Kidney capillary endothelial cell (primary cell): ENCODE measurements at regions not wholly inside any gene's neighbourhood (a gene's known extent, or its start where the extent isn't known, plus 50 kb on each side); places are given as distances from the start of the nearest gene placed in this dataset.
"Not testable (repeated sequence)": the region's sequence is repeated elsewhere in the genome, so short reads cannot be mapped to it uniquely, and the experiment has no call there.

Experiments used
- DNase-seq: peaks from one replicate; pipeline ENCODE4 v3.0.0-alpha.2; 2018; ENCODE audit warnings: low spot score

- no peak for DNase-seq
These were observed 254.6 kb downstream of the C12orf75 start for GRCh38 chr12:105585107-105585506.

GRCh38 chr12:105587237-105587636 is 256.7 kb downstream of the C12orf75 start:
- DNase-seq, result peak; percentile 21

- no peak for DNase-seq
These were observed 257.6 kb downstream of the C12orf75 start for GRCh38 chr12:105588106-105588505.

GRCh38 chr12:105590571-105590970 is 260.1 kb downstream of the C12orf75 start:
- DNase-seq, result no peak

GRCh38 chr12:105595440-105595839 is 264.9 kb downstream of the C12orf75 start:
- no peak for DNase-seq

GRCh38 chr12:105596731-105597130 is 266.2 kb downstream of the C12orf75 start:
- DNase-seq, result no peak

- no peak for DNase-seq
These were observed 267.5 kb downstream of the C12orf75 start for GRCh38 chr12:105598031-105598430.

GRCh38 chr12:105600911-105601545 is 270.5 kb downstream of the C12orf75 start:
- DNase-seq, result no peak

GRCh38 chr12:105602312-105602711 is 271.8 kb downstream of the C12orf75 start:
- DNase-seq, result not testable (repeated sequence)

GRCh38 chr12:105604281-105604680 is 273.8 kb downstream of the C12orf75 start:
- not testable (repeated sequence) for DNase-seq

- not testable (repeated sequence) for DNase-seq
These were observed 276.1 kb downstream of the C12orf75 start for GRCh38 chr12:105606613-105607012.

- DNase-seq, result not testable (repeated sequence)
These were observed 278.5 kb downstream of the C12orf75 start for GRCh38 chr12:105609001-105609400.

GRCh38 chr12:105610459-105610858 is 280.0 kb downstream of the C12orf75 start:
- DNase-seq, result no peak

GRCh38 chr12:105611340-105611739 is 280.8 kb downstream of the C12orf75 start:
- no peak for DNase-seq

- DNase-seq, result no peak
These were observed 282.8 kb downstream of the C12orf75 start for GRCh38 chr12:105613269-105613668.

GRCh38 chr12:105613887-105614286 is 283.4 kb downstream of the C12orf75 start:
- DNase-seq, result no peak

- DNase-seq, result no peak
These were observed 286.6 kb downstream of the C12orf75 start for GRCh38 chr12:105616971-105617540.

- DNase-seq, result no peak
These were observed 291.7 kb downstream of the C12orf75 start for GRCh38 chr12:105622220-105622619.

GRCh38 chr12:105622846-105623736 is 292.6 kb downstream of the C12orf75 start:
- no peak for DNase-seq

- no peak for DNase-seq
These were observed 296.2 kb downstream of the C12orf75 start for GRCh38 chr12:105626653-105627052.

GRCh38 chr12:105637470-105637869 is 307.0 kb downstream of the C12orf75 start:
- no peak for DNase-seq

- DNase-seq, result no peak
These were observed 310.3 kb downstream of the C12orf75 start for GRCh38 chr12:105640761-105641160.

- DNase-seq, result no peak
These were observed 311.3 kb downstream of the C12orf75 start for GRCh38 chr12:105641749-105642148.
